Suprapubic skin (tissue), 4 donors: ENCODE measurements at regions not wholly inside any gene's neighbourhood (a gene's known extent, or its start where the extent isn't known, plus 50 kb on each side); places are given as distances from the start of the nearest gene placed in this dataset.
"Not testable (repeated sequence)": the region's sequence is repeated elsewhere in the genome, so short reads cannot be mapped to it uniquely, and the experiment has no call there.

Source experiments
- DNase-seq, 2 donors: peaks; one replicate each; pipeline ENCODE4 v3.0.0-alpha.2; 2019; ENCODE audit warnings: low spot score in 2 of 2
- H3K27ac ChIP-seq: fragments of 200-600 bp; sonication (generic); one replicate; pipeline ENCODE4 v1.5.1; 2019
- H3K27me3 ChIP-seq: fragments of 200-600 bp; sonication (generic); one replicate; pipeline ENCODE4 v1.5.1; 2019
- H3K36me3 ChIP-seq: fragments of 200-600 bp; sonication (generic); one replicate; pipeline ENCODE4 v1.5.1; 2019
- H3K4me1 ChIP-seq: fragments of 200-600 bp; sonication (generic); one replicate; pipeline ENCODE4 v1.5.1; 2019
- H3K4me3 ChIP-seq: fragments of 200-600 bp; sonication (generic); one replicate; pipeline ENCODE4 v1.5.1; 2019; ENCODE audit warnings: mild to moderate bottlenecking
- H3K9me3 ChIP-seq: fragments of 200-600 bp; sonication (generic); one replicate; pipeline ENCODE4 v1.5.1; 2019
- CTCF ChIP-seq, 2 donors: fragments of 200-600 bp in 1 of 2; fragments of 450-650 bp in 1 of 2; sonication (generic) in 1 of 2; IDR thresholded peaks; one replicate each; pipeline ENCODE4 v1.5.1; 2016 to 2019; ENCODE audit warnings: antibody characterized with exemption in 2 of 2, mild to moderate bottlenecking in 1 of 2, moderate library complexity in 1 of 2
- EP300 ChIP-seq: sonication (generic); formaldehyde crosslinking; IDR thresholded peaks from one replicate; pipeline ENCODE4 v1.6.1; 2017; ENCODE audit warnings: antibody characterized with exemption
- POLR2A ChIP-seq, 2 donors: fragments of 450-650 bp; IDR thresholded peaks; one replicate each; pipeline ENCODE4 v1.6.1; 2017; ENCODE audit warnings: antibody characterized with exemption in 2 of 2, mild to moderate bottlenecking in 2 of 2, moderate library complexity in 2 of 2
- POLR2AphosphoS5 ChIP-seq, 3 donors: sonication (generic); formaldehyde crosslinking; IDR thresholded peaks; one replicate each; pipeline ENCODE4 v1.6.1; 2017; ENCODE audit warnings: antibody characterized with exemption in 3 of 3
- WGBS: methylation state at CpG from one replicate; pipeline ENCODE4 v1.1.5; 2018; 5-methylcytosine and 5-hydroxymethylcytosine counted together

- Histone ChIP-seq H3K36me3 (no peaks in the 10 kb centered on the region), H3K27ac (no peak overlapping the region), H3K4me3 (no peak overlapping the region), H3K4me1 (peaks cover 2% of the 10 kb centered on the region), H3K9me3 (no peaks in the 10 kb centered on the region), H3K27me3 (no peaks in the 10 kb centered on the region)
- WGBS: 42% methylated on average over 1 of the region's 1 CpG
- TF ChIP-seq POLR2AphosphoS5 (IDR thresholded peaks at IDR 0.05): no peak
- TF ChIP-seq EP300: no peak
- TF ChIP-seq CTCF (IDR thresholded peaks at IDR 0.05): no peak
- no peak for TF ChIP-seq POLR2A (IDR thresholded peaks at IDR 0.05)
- DNase-seq: no peak
Measured at GRCh38 chr11:79610139-79610538, 169.3 kb upstream of the TENM4 start.

GRCh38 chr11:79609511-79609910 is 168.7 kb upstream of the TENM4 start:
- Histone ChIP-seq H3K9me3 (no peaks in the 10 kb centered on the region), H3K4me1 (peaks cover 2% of the 10 kb centered on the region), H3K36me3 (no peaks in the 10 kb centered on the region), H3K4me3 (no peak overlapping the region), H3K27me3 (no peaks in the 10 kb centered on the region), H3K27ac (no peak overlapping the region)
- 56% methylated on average over 2 of the region's 2 CpGs for WGBS
- TF ChIP-seq POLR2A (IDR thresholded peaks at IDR 0.05) (no peak), CTCF (IDR thresholded peaks at IDR 0.05) (no peak), POLR2AphosphoS5 (IDR thresholded peaks at IDR 0.05) (no peak), EP300 (no peak)
- DNase-seq: no peak

- 79% methylated on average over 3 of the region's 3 CpGs for WGBS
- DNase-seq, H3K4me1 ChIP-seq, H3K36me3 ChIP-seq, H3K27me3 ChIP-seq, H3K4me3 ChIP-seq, H3K27ac ChIP-seq, H3K9me3 ChIP-seq: not testable (repeated sequence)
Measured at GRCh38 chr11:79606461-79606860, 165.6 kb upstream of the TENM4 start.

GRCh38 chr11:79600711-79601110 is 159.9 kb upstream of the TENM4 start:
- DNase-seq: no peak
- Histone ChIP-seq H3K4me1 (no peaks in the 10 kb centered on the region), H3K27me3 (no peaks in the 10 kb centered on the region), H3K4me3 (no peak overlapping the region), H3K27ac (no peak overlapping the region), H3K9me3 (no peaks in the 10 kb centered on the region), H3K36me3 (no peaks in the 10 kb centered on the region)
- TF ChIP-seq CTCF (IDR thresholded peaks at IDR 0.05): no peak
- TF ChIP-seq EP300: no peak
- no peak for TF ChIP-seq POLR2A (IDR thresholded peaks at IDR 0.05)
- WGBS: 68% methylated on average over 12 of the region's 12 CpGs

GRCh38 chr11:79594834-79595233 is 154.0 kb upstream of the TENM4 start:
- TF ChIP-seq CTCF (IDR thresholded peaks at IDR 0.05) (no peak), POLR2A (IDR thresholded peaks at IDR 0.05) (no peak), EP300 (no peak), POLR2AphosphoS5 (IDR thresholded peaks at IDR 0.05) (no peak)
- WGBS: 46% methylated on average over 4 of the region's 4 CpGs

GRCh38 chr11:79592824-79593223 is 152.0 kb upstream of the TENM4 start:
- 76% methylated on average over 3 of the region's 3 CpGs for WGBS
- Histone ChIP-seq H3K9me3 (peaks cover 9% of the 10 kb centered on the region), H3K27ac (no peak overlapping the region), H3K27me3 (no peaks in the 10 kb centered on the region), H3K36me3 (no peaks in the 10 kb centered on the region), H3K4me1 (no peaks in the 10 kb centered on the region), H3K4me3 (no peak overlapping the region)
- no peak for TF ChIP-seq CTCF (IDR thresholded peaks at IDR 0.05)
- no peak for TF ChIP-seq POLR2AphosphoS5 (IDR thresholded peaks at IDR 0.05)
- TF ChIP-seq POLR2A (IDR thresholded peaks at IDR 0.05): no peak
- no peak for TF ChIP-seq EP300
- no peak for DNase-seq

More at GRCh38 chr11:79594834-79595233, 154.0 kb upstream of the TENM4 start:
- Histone ChIP-seq H3K27ac (no peak overlapping the region), H3K4me3 (no peak overlapping the region), H3K27me3 (no peaks in the 10 kb centered on the region), H3K36me3 (no peaks in the 10 kb centered on the region), H3K4me1 (no peaks in the 10 kb centered on the region), H3K9me3 (peaks cover 9% of the 10 kb centered on the region)
- DNase-seq: no peak
